ENCODE measurements at regions not wholly inside any gene's neighbourhood (a gene's known extent, or its start where the extent isn't known, plus 50 kb on each side); places are given as distances from the start of the nearest gene placed in this dataset.

DNA sequence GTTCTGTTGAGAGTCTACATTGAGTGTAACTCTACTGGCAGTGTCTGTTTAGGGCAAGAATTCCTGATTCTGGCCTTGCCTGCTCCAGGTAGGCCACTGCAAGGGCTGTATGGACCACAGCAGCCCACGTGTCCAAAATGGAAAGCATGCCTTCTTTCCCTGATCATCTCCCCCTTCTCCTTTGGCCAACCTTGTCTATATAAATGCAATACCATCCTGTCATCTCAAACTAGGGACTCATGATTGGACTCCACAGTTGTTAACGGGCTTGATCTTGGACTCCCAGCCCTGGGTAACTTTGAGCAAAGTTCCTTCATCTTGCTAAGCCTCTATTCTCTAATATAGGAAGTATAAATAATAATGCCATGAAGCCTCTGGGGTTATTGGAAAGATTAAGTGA, 533.6 kb downstream of the BNC2 start:
- no peak overlapping the region for H3K4me3 ChIP-seq (ENCODE audit: low read length)
- H3K36me3 ChIP-seq (ENCODE audit: insufficient read depth, low read length) = no peaks in the 10 kb centered on the region
- no peak overlapping the region for H2AFZ ChIP-seq (ENCODE audit: low read length)
- no peaks in the 10 kb centered on the region for H3K79me2 ChIP-seq (ENCODE audit: low read length)
- no peak for DNase-seq
- H3K27me3 ChIP-seq (ENCODE audit: low read length) = no peaks in the 10 kb centered on the region
- no peaks in the 10 kb centered on the region for H3K9me3 ChIP-seq (ENCODE audit: low read length)
- H3K9me2 ChIP-seq (replicated peaks; ENCODE audit: insufficient read depth, low read length) = no peaks in the 10 kb centered on the region
- H3K4me1 ChIP-seq (ENCODE audit: low read length) = no peaks in the 10 kb centered on the region
- H3K9ac ChIP-seq (ENCODE audit: low read length) = no peak overlapping the region
- no peaks in the 10 kb centered on the region for H4K20me1 ChIP-seq (ENCODE audit: insufficient read depth, low read depth, low read length)
- no peak overlapping the region for H3K4me2 ChIP-seq (ENCODE audit: low read depth, low read length, poor library complexity, severe bottlenecking)
- H3K27ac ChIP-seq (ENCODE audit: low read length) = no peak overlapping the region

DNA sequence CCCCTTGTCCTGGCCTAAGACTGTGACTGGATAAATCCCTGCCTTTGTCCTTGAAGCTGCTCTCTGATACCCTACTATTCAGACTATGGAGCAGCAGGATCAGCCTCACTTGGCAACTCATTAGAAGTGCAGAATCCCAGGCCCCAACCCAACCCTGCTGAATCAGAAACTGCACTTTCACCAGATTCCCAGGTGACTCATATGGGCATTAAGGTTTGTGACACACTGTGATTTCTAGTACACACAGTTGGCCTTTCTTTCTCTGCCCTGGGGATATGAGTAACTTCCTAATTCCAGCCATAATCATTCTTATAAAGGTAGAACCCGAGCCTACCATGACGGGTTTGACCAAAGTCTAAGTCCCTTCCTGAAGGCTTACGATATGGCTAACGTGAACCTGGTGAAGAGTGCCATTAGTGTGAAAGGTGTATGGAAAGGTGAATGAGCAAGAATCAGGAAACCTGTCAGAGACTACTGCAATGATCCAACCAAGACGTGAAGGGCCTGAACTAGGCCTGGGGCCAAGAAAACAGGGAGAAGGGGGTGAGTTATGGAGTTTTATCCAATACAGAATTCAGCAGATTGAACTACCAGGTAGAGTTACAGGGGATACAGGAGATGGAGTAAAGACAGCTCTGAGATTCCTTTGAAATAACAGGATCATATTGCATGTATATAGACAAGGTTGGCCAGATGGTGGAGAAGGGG, 533.0 kb downstream of the BNC2 start:
- no peaks in the 10 kb centered on the region for H4K20me1 ChIP-seq (ENCODE audit: insufficient read depth, low read depth, low read length)
- no peak overlapping the region for H3K4me3 ChIP-seq (ENCODE audit: low read length)
- H2AFZ ChIP-seq (ENCODE audit: low read length) = no peak overlapping the region
- no peaks in the 10 kb centered on the region for H3K79me2 ChIP-seq (ENCODE audit: low read length)
- no peaks in the 10 kb centered on the region for H3K36me3 ChIP-seq (ENCODE audit: insufficient read depth, low read length)
- H3K9me3 ChIP-seq (ENCODE audit: low read length) = no peaks in the 10 kb centered on the region
- no peak overlapping the region for H3K27ac ChIP-seq (ENCODE audit: low read length)
- no peak overlapping the region for H3K9ac ChIP-seq (ENCODE audit: low read length)
- no peaks in the 10 kb centered on the region for H3K27me3 ChIP-seq (ENCODE audit: low read length)
- H3K4me2 ChIP-seq (ENCODE audit: low read depth, low read length, poor library complexity, severe bottlenecking) = no peak overlapping the region
- DNase-seq = no peak
- no peaks in the 10 kb centered on the region for H3K9me2 ChIP-seq (replicated peaks; ENCODE audit: insufficient read depth, low read length)
- no peaks in the 10 kb centered on the region for H3K4me1 ChIP-seq (ENCODE audit: low read length)

DNA sequence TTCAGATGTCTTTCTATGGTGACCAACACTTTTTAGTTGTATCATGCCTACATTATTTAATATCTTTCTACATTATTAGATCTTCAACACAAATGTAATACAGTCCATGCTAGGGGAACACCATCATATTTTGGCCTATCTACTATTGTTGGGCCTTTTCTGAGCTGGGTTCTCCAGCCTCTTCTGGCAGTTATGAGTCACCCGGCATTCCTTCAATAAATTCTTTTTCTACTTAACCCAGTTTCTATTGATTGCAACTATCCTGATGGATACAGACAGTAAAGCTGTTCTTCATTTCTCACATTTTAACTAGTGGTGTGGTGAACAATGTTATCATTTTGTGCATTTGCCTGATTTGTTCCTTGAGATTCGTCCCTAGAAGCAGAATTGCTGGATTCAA, 529.3 kb downstream of the BNC2 start:
- Histone ChIP-seq H3K27me3 (ENCODE audit: low read length) (no peaks in the 10 kb centered on the region), H3K9me3 (ENCODE audit: low read length) (no peaks in the 10 kb centered on the region), H3K36me3 (ENCODE audit: insufficient read depth, low read length) (no peaks in the 10 kb centered on the region)

DNA sequence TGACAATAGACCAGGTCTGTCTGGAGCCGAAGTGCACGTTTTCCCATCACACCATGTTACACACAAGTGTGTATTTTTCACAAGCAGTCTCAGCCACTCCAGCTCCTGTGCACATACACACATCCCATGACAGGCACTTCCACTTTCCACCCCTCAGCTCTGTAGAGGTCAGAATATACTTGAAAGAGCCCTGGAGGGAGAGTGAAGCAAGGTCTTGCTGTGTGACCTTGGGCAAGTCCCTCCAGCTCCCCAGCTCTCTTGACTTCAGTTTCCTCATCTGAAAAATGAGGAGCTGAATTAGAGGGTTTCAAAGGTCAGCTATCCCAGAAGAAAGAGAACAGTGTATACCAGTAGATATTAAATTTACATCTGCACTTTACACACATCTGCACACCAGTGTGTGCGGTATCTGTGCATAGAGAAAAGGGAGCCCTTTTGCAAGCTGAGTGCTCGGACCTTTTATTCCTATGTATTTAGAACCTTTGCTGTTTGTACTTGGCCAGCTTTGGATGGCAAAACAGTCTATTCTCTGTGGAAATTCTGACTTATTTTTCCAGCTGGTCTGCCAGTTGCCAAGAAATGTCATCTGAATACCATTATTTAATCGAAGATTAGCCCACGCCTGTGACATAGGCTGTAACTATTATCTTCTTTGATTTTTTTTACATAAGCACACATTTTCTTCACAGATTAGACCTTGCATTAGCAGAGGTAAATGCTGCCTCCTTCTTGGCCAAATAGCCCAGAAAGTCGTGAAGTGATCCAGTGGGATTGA, 528.0 kb downstream of the BNC2 start:
- no peaks in the 10 kb centered on the region for H3K4me1 ChIP-seq (ENCODE audit: low read length)
- no peak overlapping the region for H2AFZ ChIP-seq (ENCODE audit: low read length)
- H3K27me3 ChIP-seq (ENCODE audit: low read length) = no peaks in the 10 kb centered on the region
- H3K79me2 ChIP-seq (ENCODE audit: low read length) = no peaks in the 10 kb centered on the region
- no peak overlapping the region for H3K27ac ChIP-seq (ENCODE audit: low read length)
- no peaks in the 10 kb centered on the region for H4K20me1 ChIP-seq (ENCODE audit: insufficient read depth, low read depth, low read length)
- no peaks in the 10 kb centered on the region for H3K9me3 ChIP-seq (ENCODE audit: low read length)
- no peaks in the 10 kb centered on the region for H3K36me3 ChIP-seq (ENCODE audit: insufficient read depth, low read length)
- no peak overlapping the region for H3K4me2 ChIP-seq (ENCODE audit: low read depth, low read length, poor library complexity, severe bottlenecking)
- no peaks in the 10 kb centered on the region for H3K9me2 ChIP-seq (replicated peaks; ENCODE audit: insufficient read depth, low read length)
- no peak for DNase-seq
- no peak overlapping the region for H3K4me3 ChIP-seq (ENCODE audit: low read length)
- H3K9ac ChIP-seq (ENCODE audit: low read length) = no peak overlapping the region

More for the DNA sequence above, 529.3 kb downstream of the BNC2 start:
- Histone ChIP-seq H3K4me3 (ENCODE audit: low read length) (no peak overlapping the region), H2AFZ (ENCODE audit: low read length) (no peak overlapping the region), H3K9me2 (replicated peaks; ENCODE audit: insufficient read depth, low read length) (no peaks in the 10 kb centered on the region), H3K4me2 (ENCODE audit: low read depth, low read length, poor library complexity, severe bottlenecking) (no peak overlapping the region), H3K4me1 (ENCODE audit: low read length) (no peaks in the 10 kb centered on the region), H3K27ac (ENCODE audit: low read length) (no peak overlapping the region), H4K20me1 (ENCODE audit: insufficient read depth, low read depth, low read length) (no peaks in the 10 kb centered on the region), H3K9ac (ENCODE audit: low read length) (no peak overlapping the region), H3K79me2 (ENCODE audit: low read length) (no peaks in the 10 kb centered on the region)
- DNase-seq = no peak

DNA sequence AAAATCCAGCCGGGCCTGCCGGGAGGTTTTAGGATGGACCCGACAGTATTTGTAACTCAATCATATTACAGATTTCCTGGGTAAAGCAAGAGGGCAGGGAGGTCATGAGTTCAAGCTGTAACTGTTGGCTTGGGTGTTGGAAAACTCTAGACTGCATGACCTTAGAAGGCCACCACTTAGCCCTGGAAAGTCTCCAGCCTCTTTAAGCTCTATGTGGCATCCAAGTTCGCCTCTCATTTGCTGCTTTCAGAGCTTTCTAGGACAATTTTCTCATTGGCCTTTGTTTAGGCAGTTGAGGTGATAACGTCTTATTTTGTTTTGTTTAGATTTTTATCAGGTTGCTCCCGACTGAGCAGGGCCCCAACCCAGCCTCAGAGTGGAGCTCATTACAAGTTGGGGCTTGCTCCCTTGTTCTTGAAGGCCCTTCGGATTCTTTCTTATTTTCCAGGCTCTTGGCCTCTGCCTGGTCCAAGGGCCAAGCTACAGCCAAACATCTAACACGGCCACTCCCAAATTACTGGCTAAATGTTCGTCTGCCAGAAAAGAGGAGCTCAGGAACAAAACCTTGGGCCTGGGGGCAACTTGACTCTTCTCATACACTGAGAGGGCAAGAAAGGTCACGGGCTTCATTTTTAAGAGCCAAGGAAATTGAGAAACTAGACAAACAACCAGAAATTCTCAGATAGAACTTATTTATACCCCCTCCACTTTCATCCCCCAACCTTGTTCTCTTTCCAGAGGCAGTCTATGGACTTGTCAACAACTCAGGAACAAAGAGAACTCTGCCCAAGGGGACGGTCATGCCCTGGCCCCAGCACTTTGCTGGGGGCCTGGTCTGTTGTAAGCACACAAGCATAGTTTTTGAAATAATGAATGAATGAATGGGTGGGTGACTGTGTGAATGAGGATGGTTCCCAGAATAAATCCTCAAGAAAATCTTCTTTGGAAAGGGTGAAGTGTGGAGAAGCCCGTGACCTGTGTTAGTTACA, 526.9 kb downstream of the BNC2 start:
- Histone ChIP-seq H3K9ac (ENCODE audit: low read length) (no peak overlapping the region), H3K9me2 (replicated peaks; ENCODE audit: insufficient read depth, low read length) (no peaks in the 10 kb centered on the region), H3K4me2 (ENCODE audit: low read depth, low read length, poor library complexity, severe bottlenecking) (no peak overlapping the region), H3K79me2 (ENCODE audit: low read length) (no peaks in the 10 kb centered on the region), H4K20me1 (ENCODE audit: insufficient read depth, low read depth, low read length) (no peaks in the 10 kb centered on the region), H3K4me1 (ENCODE audit: low read length) (no peaks in the 10 kb centered on the region), H3K36me3 (ENCODE audit: insufficient read depth, low read length) (no peaks in the 10 kb centered on the region), H3K9me3 (ENCODE audit: low read length) (no peaks in the 10 kb centered on the region), H3K27me3 (ENCODE audit: low read length) (no peaks in the 10 kb centered on the region), H2AFZ (ENCODE audit: low read length) (no peak overlapping the region), H3K27ac (ENCODE audit: low read length) (no peak overlapping the region), H3K4me3 (ENCODE audit: low read length) (no peak overlapping the region)
- DNase-seq = no peak

DNA sequence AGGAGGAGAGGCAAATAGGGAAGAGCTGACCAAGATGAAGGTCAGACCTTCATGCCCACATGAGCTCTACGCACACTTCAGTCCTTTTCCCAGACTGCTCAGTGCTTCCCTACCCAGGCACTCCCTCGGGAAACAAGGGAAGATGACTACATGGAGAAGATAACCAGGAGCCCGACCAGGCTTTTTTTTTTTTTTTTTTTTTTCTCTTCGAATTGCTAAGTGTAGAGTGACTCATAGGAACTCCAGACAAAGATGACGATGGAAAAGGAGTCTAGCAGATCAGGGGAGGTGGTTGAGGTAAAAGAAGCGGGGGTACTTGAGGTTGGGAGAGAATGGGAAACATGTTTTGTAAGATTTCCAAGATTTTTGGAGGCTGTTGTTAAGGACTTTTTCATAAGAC, 526.1 kb downstream of the BNC2 start:
- H3K9me2 ChIP-seq (replicated peaks; ENCODE audit: insufficient read depth, low read length) = no peaks in the 10 kb centered on the region
- no peak overlapping the region for H3K4me2 ChIP-seq (ENCODE audit: low read depth, low read length, poor library complexity, severe bottlenecking)
- H2AFZ ChIP-seq (ENCODE audit: low read length) = no peak overlapping the region
- no peaks in the 10 kb centered on the region for H3K36me3 ChIP-seq (ENCODE audit: insufficient read depth, low read length)
- DNase-seq = no peak
- no peak overlapping the region for H3K9ac ChIP-seq (ENCODE audit: low read length)
- no peak overlapping the region for H3K4me3 ChIP-seq (ENCODE audit: low read length)
- H3K9me3 ChIP-seq (ENCODE audit: low read length) = no peaks in the 10 kb centered on the region
- H3K79me2 ChIP-seq (ENCODE audit: low read length) = no peaks in the 10 kb centered on the region
- no peak overlapping the region for H3K27ac ChIP-seq (ENCODE audit: low read length)
- no peaks in the 10 kb centered on the region for H3K27me3 ChIP-seq (ENCODE audit: low read length)
- H4K20me1 ChIP-seq (ENCODE audit: insufficient read depth, low read depth, low read length) = no peaks in the 10 kb centered on the region
- no peaks in the 10 kb centered on the region for H3K4me1 ChIP-seq (ENCODE audit: low read length)

DNA sequence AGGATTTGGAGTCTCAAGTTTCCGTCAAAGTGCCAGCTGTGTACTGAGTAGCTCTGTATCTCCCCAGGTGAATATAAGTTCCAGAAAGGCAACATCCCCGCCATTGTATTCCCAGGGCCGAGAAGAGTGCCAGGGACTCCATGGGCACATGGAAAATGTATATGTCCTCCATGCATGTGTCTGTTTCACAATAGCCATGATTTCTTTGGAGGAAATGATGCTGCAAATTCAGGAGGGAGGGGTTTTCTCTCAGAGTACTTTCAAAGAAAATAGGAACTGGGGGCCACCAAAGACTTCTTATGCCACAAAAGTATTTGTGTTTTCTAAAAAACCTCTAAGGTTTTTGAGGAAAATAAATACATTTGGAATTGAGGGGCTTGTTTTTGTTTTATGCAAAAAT, 524.6 kb downstream of the BNC2 start:
- Histone ChIP-seq H3K9me3 (ENCODE audit: low read length) (no peaks in the 10 kb centered on the region), H3K79me2 (ENCODE audit: low read length) (no peaks in the 10 kb centered on the region), H4K20me1 (ENCODE audit: insufficient read depth, low read depth, low read length) (no peaks in the 10 kb centered on the region), H3K4me3 (ENCODE audit: low read length) (no peak overlapping the region), H3K4me2 (ENCODE audit: low read depth, low read length, poor library complexity, severe bottlenecking) (no peak overlapping the region), H3K9ac (ENCODE audit: low read length) (no peak overlapping the region), H3K27me3 (ENCODE audit: low read length) (no peaks in the 10 kb centered on the region), H2AFZ (ENCODE audit: low read length) (no peak overlapping the region), H3K9me2 (replicated peaks; ENCODE audit: insufficient read depth, low read length) (no peaks in the 10 kb centered on the region), H3K36me3 (ENCODE audit: insufficient read depth, low read length) (no peaks in the 10 kb centered on the region), H3K27ac (ENCODE audit: low read length) (no peak overlapping the region), H3K4me1 (ENCODE audit: low read length) (no peaks in the 10 kb centered on the region)
- DNase-seq = no peak

DNA sequence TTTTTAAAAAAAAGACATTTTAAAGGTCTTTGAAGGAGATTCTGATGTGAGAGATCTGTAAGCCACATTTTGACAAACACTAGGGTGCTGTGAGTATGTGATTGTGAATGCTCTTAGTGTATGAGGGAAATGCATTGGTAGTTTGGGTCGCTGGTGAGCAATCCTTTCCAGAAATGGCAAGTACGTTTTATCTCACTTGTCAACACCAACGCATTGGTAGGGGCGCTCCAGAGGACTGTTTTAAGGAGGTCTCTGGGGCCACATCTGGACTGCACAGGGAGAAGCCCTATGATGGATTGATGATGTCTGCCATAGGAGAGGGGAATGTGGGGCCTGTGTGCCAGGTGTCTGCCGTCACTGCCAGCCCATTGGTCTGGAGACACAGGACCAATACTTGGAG, 522.6 kb downstream of the BNC2 start:
- H3K27me3 ChIP-seq (ENCODE audit: low read length) = no peaks in the 10 kb centered on the region
- no peaks in the 10 kb centered on the region for H3K36me3 ChIP-seq (ENCODE audit: insufficient read depth, low read length)
- H2AFZ ChIP-seq (ENCODE audit: low read length) = no peak overlapping the region
- no peak overlapping the region for H3K27ac ChIP-seq (ENCODE audit: low read length)
- no peaks in the 10 kb centered on the region for H4K20me1 ChIP-seq (ENCODE audit: insufficient read depth, low read depth, low read length)
- no peaks in the 10 kb centered on the region for H3K9me2 ChIP-seq (replicated peaks; ENCODE audit: insufficient read depth, low read length)
- H3K79me2 ChIP-seq (ENCODE audit: low read length) = no peaks in the 10 kb centered on the region
- no peaks in the 10 kb centered on the region for H3K9me3 ChIP-seq (ENCODE audit: low read length)
- no peak for DNase-seq
- no peak overlapping the region for H3K9ac ChIP-seq (ENCODE audit: low read length)
- no peaks in the 10 kb centered on the region for H3K4me1 ChIP-seq (ENCODE audit: low read length)
- no peak overlapping the region for H3K4me3 ChIP-seq (ENCODE audit: low read length)
- H3K4me2 ChIP-seq (ENCODE audit: low read depth, low read length, poor library complexity, severe bottlenecking) = no peak overlapping the region

Data from Karpas-422 (cell line).